CD14-positive monocyte (primary cell): ENCODE measurements at regions not wholly inside any gene's neighbourhood (a gene's known extent, or its start where the extent isn't known, plus 50 kb on each side); places are given as distances from the start of the nearest gene placed in this dataset.
A peak's percentile ranks its signal among the peaks of the same experiment; 100 is the strongest.

Experiments
- DNase-seq, 3 donors: peaks; one replicate each; pipeline ENCODE4 v3.0.0-alpha.2; 2011 to 2022
- H2AFZ ChIP-seq: 2 replicates; pipeline ENCODE4 v1.6.0; 2012; ENCODE audit warnings: mild to moderate bottlenecking, low read depth, low read length, inconsistent platforms; ENCODE audit not compliant: insufficient read depth, poor library complexity, severe bottlenecking
- H3K27ac ChIP-seq, 2 donors: 1 replicate in 1 of 2; 2 replicates in 1 of 2; pipeline ENCODE4 v1.5.1; 2012 to 2013; ENCODE audit warnings: low read length in 2 of 2, control low read depth in 1 of 2, inconsistent platforms in 1 of 2, low read depth in 1 of 2, mild to moderate bottlenecking in 1 of 2
- H3K27me3 ChIP-seq, 2 donors: one replicate each; pipeline versions ENCODE4 v1.6.0 to v1.6.1; 2011 to 2013; ENCODE audit warnings: low read length in 2 of 2; ENCODE audit not compliant: control insufficient read depth in 2 of 2, insufficient read depth in 2 of 2
- H3K36me3 ChIP-seq, 2 donors: replicated peaks in 1 of 2; 1 replicate in 1 of 2; 2 replicates in 1 of 2; pipeline versions ENCODE4 v1.5.1 to v1.6.1; 2012 to 2013; ENCODE audit warnings: low read length in 2 of 2, control low read depth in 1 of 2, inconsistent platforms in 1 of 2, mild to moderate bottlenecking in 1 of 2; ENCODE audit not compliant: insufficient read depth in 2 of 2, control insufficient read depth in 1 of 2
- H3K4me1 ChIP-seq, 2 donors: 1 replicate in 1 of 2; 2 replicates in 1 of 2; pipeline versions ENCODE4 v1.5.1 to v1.6.1; 2012 to 2013; ENCODE audit warnings: low read length in 2 of 2, control low read depth in 1 of 2, inconsistent platforms in 1 of 2, mild to moderate bottlenecking in 1 of 2, moderate library complexity in 1 of 2; ENCODE audit not compliant: insufficient read depth in 2 of 2, control insufficient read depth in 1 of 2
- H3K4me2 ChIP-seq: replicated peaks from 2 replicates; pipeline ENCODE3; 2012; ENCODE audit warnings: low read length, moderate library complexity, mild to moderate bottlenecking; ENCODE audit not compliant: poor library complexity, severe bottlenecking; ENCODE audit errors: extremely low read depth
- H3K4me3 ChIP-seq, 3 experiments: fragments of 200-600 bp in 1 of 3; sonication (generic) in 1 of 3; replicated peaks in 1 of 3; 1 replicate in 2 of 3; 2 replicates in 1 of 3; pipeline ENCODE4 v1.5.1; 2011 to 2013; ENCODE audit warnings: low read length in 3 of 3, mild to moderate bottlenecking in 3 of 3, control low read depth in 2 of 3, low read depth in 2 of 3, inconsistent platforms in 1 of 3, moderate library complexity in 1 of 3
- H3K79me2 ChIP-seq: 2 replicates; pipeline ENCODE4 v1.6.0; 2012; ENCODE audit warnings: mild to moderate bottlenecking, control low read depth, inconsistent platforms, low read length, moderate library complexity; ENCODE audit not compliant: insufficient read depth
- H3K9ac ChIP-seq: 2 replicates; pipeline ENCODE4 v1.6.0; 2017; ENCODE audit warnings: low read length, mild to moderate bottlenecking; ENCODE audit not compliant: insufficient read depth, poor library complexity, severe bottlenecking
- H3K9me3 ChIP-seq, 2 donors: replicated peaks in 1 of 2; 1 replicate in 1 of 2; 2 replicates in 1 of 2; pipeline versions ENCODE4 v1.5.1 to v1.6.1; 2012 to 2013; ENCODE audit warnings: low read length in 2 of 2, control low read depth in 1 of 2; ENCODE audit not compliant: control insufficient read depth in 1 of 2, insufficient read depth in 1 of 2
- H4K20me1 ChIP-seq: 2 replicates; pipeline ENCODE4 v1.6.0; 2012; ENCODE audit warnings: mild to moderate bottlenecking, low read length, control low read depth, moderate library complexity; ENCODE audit not compliant: insufficient read depth
- H3K27ac Mint-ChIP-seq, 7 donors: one replicate each; pipeline ENCODE4 v1.8.0; 2020; ENCODE audit warnings: mild to moderate bottlenecking in 7 of 7, mixed read lengths in 7 of 7, moderate library complexity in 6 of 7, inconsistent platforms in 2 of 7
- H3K27me3 Mint-ChIP-seq, 3 donors: one replicate each; pipeline ENCODE4 v1.8.0; 2021 to 2022; ENCODE audit warnings: low read depth in 3 of 3, mild to moderate bottlenecking in 3 of 3, mixed read lengths in 3 of 3, moderate library complexity in 3 of 3, inconsistent platforms in 1 of 3
- H3K36me3 Mint-ChIP-seq, 2 donors: one replicate each; pipeline ENCODE4 v1.8.0; 2020; ENCODE audit warnings: mixed read lengths in 2 of 2, inconsistent platforms in 1 of 2, mild to moderate bottlenecking in 1 of 2
- H3K4me1 Mint-ChIP-seq: one replicate; pipeline ENCODE4 v1.8.0; 2020; ENCODE audit warnings: mild to moderate bottlenecking, mixed read lengths
- H3K4me3 Mint-ChIP-seq, 2 donors: one replicate each; pipeline ENCODE4 v1.8.0; 2020; ENCODE audit warnings: mild to moderate bottlenecking in 2 of 2, mixed read lengths in 2 of 2, moderate library complexity in 1 of 2
- H3K9me3 Mint-ChIP-seq, 7 donors: one replicate each; pipeline ENCODE4 v1.8.0; 2020 to 2022; ENCODE audit warnings: mixed read lengths in 7 of 7, mild to moderate bottlenecking in 6 of 7, moderate library complexity in 6 of 7, inconsistent platforms in 2 of 7
- WGBS: methylation state at CpG from one replicate; pipeline ENCODE4 v1.1.5; 2013; ENCODE audit warnings: missing lambda C conversion rate; ENCODE audit not compliant: insufficient coverage; 5-methylcytosine and 5-hydroxymethylcytosine counted together
- intact Hi-C, 2 donors: fragments of 100-400 bp; cut with micrococcal nuclease; formaldehyde crosslinking; loops; one replicate each; pipeline versions ENCODE4 v1.15.0 to v1.15.1; 2023
- TF ChIP-seq, protein P1 (sequence below): fragments of 200-600 bp; IDR thresholded peaks from one replicate; pipeline ENCODE4 v1.8.0; 2022; ENCODE audit warnings: antibody characterized with exemption, mild to moderate bottlenecking

DNA sequence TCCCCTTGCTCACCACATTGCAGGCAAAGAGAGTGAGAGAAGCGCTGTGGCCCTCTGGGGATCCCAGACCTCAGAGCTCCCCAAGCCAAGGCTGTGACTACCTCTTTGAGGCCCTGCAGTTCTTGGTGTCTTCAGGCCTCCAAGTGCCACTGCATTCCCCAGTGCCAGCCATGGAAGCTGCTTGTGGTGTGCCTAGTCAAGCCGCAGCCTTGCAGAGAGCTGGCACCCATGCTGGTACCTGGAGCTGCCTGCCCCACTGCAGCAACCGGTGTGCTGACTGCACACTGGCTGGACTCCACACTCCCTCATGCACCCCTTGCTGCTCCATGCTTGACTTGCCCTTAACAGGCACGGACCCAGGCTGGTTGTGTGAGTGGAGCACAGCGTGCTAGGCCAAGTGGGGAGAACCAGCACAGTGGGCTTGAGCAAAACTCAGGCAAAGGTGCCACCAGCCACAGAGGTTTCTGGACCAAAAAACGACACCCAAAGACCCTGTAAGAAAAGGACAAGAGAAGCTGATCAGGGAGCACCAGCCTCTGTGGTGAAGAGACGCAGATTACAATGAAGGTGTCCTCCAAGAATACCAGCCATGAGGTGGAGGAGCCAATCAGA is 113.5 kb upstream of the TMEM18 start:
- peak overlapping the region in 1 of 7 donors; percentile 40 for H3K27ac Mint-ChIP-seq
- 100% methylated on average over 5 of the region's 7 CpGs for WGBS
- H3K9ac ChIP-seq, result no peak overlapping the region

DNA sequence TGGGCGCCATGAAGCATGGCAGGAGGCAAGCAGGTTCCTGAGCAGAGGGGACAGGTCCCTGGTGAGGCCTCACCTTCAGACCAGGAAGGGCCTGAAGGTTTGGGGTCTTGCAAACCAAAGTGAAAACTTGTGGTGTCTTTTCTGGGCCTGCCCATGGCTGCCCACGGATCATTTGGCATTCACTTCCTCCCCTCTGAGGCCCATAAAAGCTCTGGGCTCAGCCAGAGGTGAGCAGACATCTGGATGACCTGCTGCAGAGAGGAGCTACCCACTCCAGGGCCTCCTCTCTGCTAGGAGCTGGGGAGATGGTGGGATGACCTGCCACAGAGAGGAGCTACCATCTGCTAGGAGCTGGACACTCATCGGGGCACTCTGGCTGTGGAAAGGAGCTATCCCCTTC is 112.9 kb upstream of the TMEM18 start:
- H3K4me2 ChIP-seq, result no peak overlapping the region
- no peaks in the 10 kb centered on the region for H4K20me1 ChIP-seq
- H3K27ac ChIP-seq, result no peak overlapping the region
- no peak overlapping the region for H3K9ac ChIP-seq
- Mint-ChIP-seq H3K36me3 (no peaks in the 10 kb centered on the region), H3K27ac (no peak overlapping the region), H3K4me1 (no peaks in the 10 kb centered on the region), H3K4me3 (no peak overlapping the region), H3K27me3 (peaks cover 0 to 4% (median 0%) of the 10 kb centered on the region in 3 donors), H3K9me3 (peaks cover 6 to 24% (median 20%) of the 10 kb centered on the region in 7 donors)
- H3K27me3 ChIP-seq, result no peaks in the 10 kb centered on the region
- H3K4me3 ChIP-seq, result no peak overlapping the region
- H3K79me2 ChIP-seq, result no peaks in the 10 kb centered on the region
- no peaks in the 10 kb centered on the region for H3K36me3 ChIP-seq
- intact Hi-C loops, result no loop called here
- no peaks in the 10 kb centered on the region for H3K4me1 ChIP-seq
- TF ChIP-seq, protein P1, sequence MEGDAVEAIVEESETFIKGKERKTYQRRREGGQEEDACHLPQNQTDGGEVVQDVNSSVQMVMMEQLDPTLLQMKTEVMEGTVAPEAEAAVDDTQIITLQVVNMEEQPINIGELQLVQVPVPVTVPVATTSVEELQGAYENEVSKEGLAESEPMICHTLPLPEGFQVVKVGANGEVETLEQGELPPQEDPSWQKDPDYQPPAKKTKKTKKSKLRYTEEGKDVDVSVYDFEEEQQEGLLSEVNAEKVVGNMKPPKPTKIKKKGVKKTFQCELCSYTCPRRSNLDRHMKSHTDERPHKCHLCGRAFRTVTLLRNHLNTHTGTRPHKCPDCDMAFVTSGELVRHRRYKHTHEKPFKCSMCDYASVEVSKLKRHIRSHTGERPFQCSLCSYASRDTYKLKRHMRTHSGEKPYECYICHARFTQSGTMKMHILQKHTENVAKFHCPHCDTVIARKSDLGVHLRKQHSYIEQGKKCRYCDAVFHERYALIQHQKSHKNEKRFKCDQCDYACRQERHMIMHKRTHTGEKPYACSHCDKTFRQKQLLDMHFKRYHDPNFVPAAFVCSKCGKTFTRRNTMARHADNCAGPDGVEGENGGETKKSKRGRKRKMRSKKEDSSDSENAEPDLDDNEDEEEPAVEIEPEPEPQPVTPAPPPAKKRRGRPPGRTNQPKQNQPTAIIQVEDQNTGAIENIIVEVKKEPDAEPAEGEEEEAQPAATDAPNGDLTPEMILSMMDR, result no peak
- no peak for DNase-seq
- peaks cover 11 to 30% of the 10 kb centered on the region in 2 donors for H3K9me3 ChIP-seq
- 86% methylated on average over 1 of the region's 3 CpGs for WGBS
- H2AFZ ChIP-seq, result no peak overlapping the region

More for the DNA sequence above, 113.5 kb upstream of the TMEM18 start:
- Histone ChIP-seq H3K4me2 (no peak overlapping the region), H3K27me3 (no peaks in the 10 kb centered on the region), H3K79me2 (no peaks in the 10 kb centered on the region), H3K4me1 (no peaks in the 10 kb centered on the region), H2AFZ (no peak overlapping the region), H3K4me3 (no peak overlapping the region), H4K20me1 (no peaks in the 10 kb centered on the region), H3K27ac (no peak overlapping the region), H3K9me3 (peaks cover 11 to 30% of the 10 kb centered on the region in 2 donors), H3K36me3 (no peaks in the 10 kb centered on the region)
- intact Hi-C loops, result no loop called here
- Mint-ChIP-seq H3K4me1 (no peaks in the 10 kb centered on the region), H3K9me3 (peaks cover 6 to 24% (median 20%) of the 10 kb centered on the region in 7 donors), H3K36me3 (no peaks in the 10 kb centered on the region), H3K27me3 (peaks cover 0 to 4% (median 2%) of the 10 kb centered on the region in 3 donors), H3K4me3 (no peak overlapping the region)
- no peak for DNase-seq
- TF ChIP-seq, protein P1, result no peak
